ENCODE measurements at regions not wholly inside any gene's neighbourhood (a gene's known extent, or its start where the extent isn't known, plus 50 kb on each side); places are given as distances from the start of the nearest gene placed in this dataset.

DNA sequence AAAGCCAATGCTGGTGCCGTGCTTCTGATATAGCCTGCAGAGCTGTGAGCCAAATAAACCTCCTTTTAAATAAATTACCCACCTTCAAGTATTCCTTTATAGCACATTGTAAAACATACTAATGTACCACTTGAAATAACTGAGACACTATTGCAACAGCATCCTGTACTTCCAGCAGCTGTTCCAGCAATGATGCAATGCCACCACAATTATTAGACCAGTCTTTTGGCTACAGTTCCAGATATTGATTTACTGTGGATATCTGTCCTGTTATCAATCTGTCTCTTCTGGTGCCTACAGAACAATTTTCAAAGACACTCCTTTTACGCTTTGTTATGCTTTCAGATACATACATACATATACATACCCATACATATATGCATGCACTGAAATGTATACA, 567.9 kb downstream of the TAF11L14 start (continued):
- TF ChIP-seq, protein P1, sequence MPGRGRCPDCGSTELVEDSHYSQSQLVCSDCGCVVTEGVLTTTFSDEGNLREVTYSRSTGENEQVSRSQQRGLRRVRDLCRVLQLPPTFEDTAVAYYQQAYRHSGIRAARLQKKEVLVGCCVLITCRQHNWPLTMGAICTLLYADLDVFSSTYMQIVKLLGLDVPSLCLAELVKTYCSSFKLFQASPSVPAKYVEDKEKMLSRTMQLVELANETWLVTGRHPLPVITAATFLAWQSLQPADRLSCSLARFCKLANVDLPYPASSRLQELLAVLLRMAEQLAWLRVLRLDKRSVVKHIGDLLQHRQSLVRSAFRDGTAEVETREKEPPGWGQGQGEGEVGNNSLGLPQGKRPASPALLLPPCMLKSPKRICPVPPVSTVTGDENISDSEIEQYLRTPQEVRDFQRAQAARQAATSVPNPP (IDR thresholded peaks at IDR 0.05; ENCODE audit: borderline replicate concordance, insufficient read depth, insufficient read length), result no peak
- TF ChIP-seq CBFB (CRISPR knock-in tag; IDR thresholded peaks at IDR 0.05) (no peak), NR3C1 (CRISPR knock-in tag; IDR thresholded peaks at IDR 0.05) (no peak)

- Histone ChIP-seq H3K4me3 (no peak overlapping the region), H3K79me2 (ENCODE audit: control insufficient read depth, insufficient read depth, low read length) (no peaks in the 10 kb centered on the region), H3K36me3 (ENCODE audit: control insufficient read depth, insufficient read depth, low read length) (no peaks in the 10 kb centered on the region), H3K4me1 (replicated peaks in 1 of 2; ENCODE audit: control insufficient read depth in 2 of 2, insufficient read depth in 2 of 2, low read length in 2 of 2) (no peaks in the 10 kb centered on the region), H2AFZ (ENCODE audit: low read depth, low read length) (no peak overlapping the region), H4K20me1 (replicated peaks; ENCODE audit: control insufficient read depth, insufficient read depth, low read length) (no peaks in the 10 kb centered on the region), H3K27ac (ENCODE audit: extremely low read depth, low read depth, low read length) (no peak overlapping the region), H3K9ac (ENCODE audit: insufficient read depth in 1 of 2, low read depth in 2 of 2, low read length in 2 of 2) (no peak overlapping the region), H3K27me3 (ENCODE audit: control insufficient read depth in 2 of 2, insufficient read depth in 2 of 2, low read length in 2 of 2) (no peaks in the 10 kb centered on the region), H3K9me1 (ENCODE audit: control insufficient read depth, insufficient read depth, low read length) (no peaks in the 10 kb centered on the region), H3K9me3 (replicated peaks; ENCODE audit: control insufficient read depth, insufficient read depth, low read depth, low read length) (no peaks in the 10 kb centered on the region), H3K4me2 (ENCODE audit: insufficient read depth, low read length) (no peak overlapping the region)
- in situ Hi-C loops (cut with MboI), result no loop called here
- WGBS (ENCODE audit: insufficient coverage, low coverage, missing lambda C conversion rate), result 0% methylated on average over 1 of the region's 1 CpG
- intact Hi-C loops (cut with micrococcal nuclease), result no loop called here
- no peak for FAIRE-seq
- BruUV-seq (replicated peaks), result no TSS peak
- no peak for DNase-seq (ENCODE audit: extremely low read depth in 1 of 4, low spot score in 3 of 4)
- no peak for ATAC-seq
- CTCF ChIA-PET (ENCODE audit: low intra/inter-chr PET ratio), result no interaction called here
- POLR2A ChIA-PET, result no interaction called here
- TF ChIP-seq ZNF143 (CRISPR knock-in tag; IDR thresholded peaks at IDR 0.05), result no peak
- TF ChIP-seq NRF1 (conservative IDR thresholded peaks at IDR 0.05 in 1 of 2, IDR thresholded peaks at IDR 0.05 in 1 of 2), result no peak
- TF ChIP-seq NFIC (IDR thresholded peaks at IDR 0.05), result no peak
- TF ChIP-seq NELFE (IDR thresholded peaks at IDR 0.05; ENCODE audit: insufficient read depth, insufficient read length), result no peak
- TF ChIP-seq, protein P2, sequence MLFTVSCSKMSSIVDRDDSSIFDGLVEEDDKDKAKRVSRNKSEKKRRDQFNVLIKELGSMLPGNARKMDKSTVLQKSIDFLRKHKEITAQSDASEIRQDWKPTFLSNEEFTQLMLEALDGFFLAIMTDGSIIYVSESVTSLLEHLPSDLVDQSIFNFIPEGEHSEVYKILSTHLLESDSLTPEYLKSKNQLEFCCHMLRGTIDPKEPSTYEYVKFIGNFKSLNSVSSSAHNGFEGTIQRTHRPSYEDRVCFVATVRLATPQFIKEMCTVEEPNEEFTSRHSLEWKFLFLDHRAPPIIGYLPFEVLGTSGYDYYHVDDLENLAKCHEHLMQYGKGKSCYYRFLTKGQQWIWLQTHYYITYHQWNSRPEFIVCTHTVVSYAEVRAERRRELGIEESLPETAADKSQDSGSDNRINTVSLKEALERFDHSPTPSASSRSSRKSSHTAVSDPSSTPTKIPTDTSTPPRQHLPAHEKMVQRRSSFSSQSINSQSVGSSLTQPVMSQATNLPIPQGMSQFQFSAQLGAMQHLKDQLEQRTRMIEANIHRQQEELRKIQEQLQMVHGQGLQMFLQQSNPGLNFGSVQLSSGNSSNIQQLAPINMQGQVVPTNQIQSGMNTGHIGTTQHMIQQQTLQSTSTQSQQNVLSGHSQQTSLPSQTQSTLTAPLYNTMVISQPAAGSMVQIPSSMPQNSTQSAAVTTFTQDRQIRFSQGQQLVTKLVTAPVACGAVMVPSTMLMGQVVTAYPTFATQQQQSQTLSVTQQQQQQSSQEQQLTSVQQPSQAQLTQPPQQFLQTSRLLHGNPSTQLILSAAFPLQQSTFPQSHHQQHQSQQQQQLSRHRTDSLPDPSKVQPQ (CRISPR knock-in tag; IDR thresholded peaks at IDR 0.05; ENCODE audit: borderline replicate concordance), result no peak
- TF ChIP-seq PRDM10 (IDR thresholded peaks at IDR 0.05; ENCODE audit: partially characterized antibody), result no peak
- TF ChIP-seq VEZF1 (CRISPR knock-in tag; IDR thresholded peaks at IDR 0.05), result no peak
- TF ChIP-seq ZBTB8A (IDR thresholded peaks at IDR 0.05; ENCODE audit: partially characterized antibody), result no peak
- no peak for TF ChIP-seq PCBP2 (IDR thresholded peaks at IDR 0.05; ENCODE audit: low read depth, low read length, poor library complexity, severe bottlenecking)
- no peak for TF ChIP-seq TCF3 (CRISPR knock-in tag; IDR thresholded peaks at IDR 0.05)
Observed at GRCh38 chr5:18203296-18203695, 569.0 kb downstream of the TAF11L14 start.
